H9 (cell line): ENCODE measurements at regions not wholly inside any gene's neighbourhood (a gene's known extent, or its start where the extent isn't known, plus 50 kb on each side); places are given as distances from the start of the nearest gene placed in this dataset.

Experiments
- DNase-seq: peaks from one replicate; pipeline ENCODE4 v3.0.0-alpha.2; 2017
- H2AFZ ChIP-seq: one replicate; pipeline ENCODE4 v1.6.1; 2013; ENCODE audit warnings: mild to moderate bottlenecking, low read length, control low read depth, moderate library complexity
- H2AK5ac ChIP-seq: 2 replicates; pipeline ENCODE4 v1.6.1; 2013; ENCODE audit warnings: low read length, control low read depth, mixed read lengths; ENCODE audit not compliant: insufficient read length
- H2BK120ac ChIP-seq: one replicate; pipeline ENCODE4 v1.6.1; 2013; ENCODE audit warnings: low read depth, mild to moderate bottlenecking, low read length, control low read depth, inconsistent platforms; ENCODE audit not compliant: poor library complexity, severe bottlenecking
- H2BK12ac ChIP-seq: 2 replicates; pipeline ENCODE4 v1.6.1; 2013; ENCODE audit warnings: low read length, control low read depth, mixed read lengths, low read depth; ENCODE audit not compliant: insufficient read length
- H2BK15ac ChIP-seq: 2 replicates; pipeline ENCODE4 v1.6.1; 2013; ENCODE audit warnings: low read depth, low read length, control low read depth
- H2BK20ac ChIP-seq: one replicate; pipeline ENCODE4 v1.6.1; 2013; ENCODE audit warnings: low read depth, mild to moderate bottlenecking, low read length, control low read depth, inconsistent platforms; ENCODE audit not compliant: poor library complexity, severe bottlenecking
- H2BK5ac ChIP-seq: 2 replicates; pipeline ENCODE4 v1.6.1; 2013; ENCODE audit warnings: low read length, control low read depth, mixed read lengths; ENCODE audit not compliant: insufficient read length
- H3K14ac ChIP-seq: 2 replicates; pipeline ENCODE4 v1.6.1; 2013; ENCODE audit warnings: low read length, control low read depth; ENCODE audit not compliant: insufficient read depth
- H3K18ac ChIP-seq: 2 replicates; pipeline ENCODE4 v1.6.1; 2013; ENCODE audit warnings: low read depth, mild to moderate bottlenecking, mixed read lengths, low read length, control low read depth; ENCODE audit not compliant: insufficient read length
- H3K23ac ChIP-seq: 2 replicates; pipeline ENCODE4 v1.6.1; 2013; ENCODE audit warnings: low read length, control low read depth, mixed read lengths, low read depth; ENCODE audit not compliant: insufficient read length
- H3K23me2 ChIP-seq: 2 replicates; pipeline ENCODE4 v1.6.1; 2013; ENCODE audit warnings: low read depth, mild to moderate bottlenecking, mixed read lengths, low read length, control low read depth; ENCODE audit not compliant: insufficient read length, poor library complexity, severe bottlenecking
- H3K27ac ChIP-seq: 2 replicates; pipeline ENCODE4 v1.5.1; 2013; ENCODE audit warnings: low read length, control low read depth, mixed read lengths, low read depth; ENCODE audit not compliant: insufficient read length
- H3K27me3 ChIP-seq: 2 replicates; pipeline ENCODE4 v1.6.1; 2013; ENCODE audit warnings: low read length, control low read depth, inconsistent platforms; ENCODE audit not compliant: insufficient read depth
- H3K4ac ChIP-seq: 2 replicates; pipeline ENCODE4 v1.6.1; 2013; ENCODE audit warnings: low read depth, mild to moderate bottlenecking, control low read depth, inconsistent platforms, low read length, moderate library complexity
- H3K4me1 ChIP-seq: 2 replicates; pipeline ENCODE4 v1.6.1; 2013; ENCODE audit warnings: low read length, control low read depth, inconsistent platforms; ENCODE audit not compliant: insufficient read depth
- H3K4me2 ChIP-seq: 2 replicates; pipeline ENCODE4 v1.6.1; 2013; ENCODE audit warnings: low read length, control low read depth, mixed read lengths; ENCODE audit not compliant: insufficient read length, insufficient read depth
- H3K56ac ChIP-seq: 2 replicates; pipeline ENCODE4 v1.6.1; 2013; ENCODE audit warnings: low read depth, mild to moderate bottlenecking, mixed read lengths, low read length, control low read depth; ENCODE audit not compliant: insufficient read length
- H3K79me1 ChIP-seq: 2 replicates; pipeline ENCODE4 v1.6.1; 2013; ENCODE audit warnings: low read depth, mild to moderate bottlenecking, moderate library complexity, low read length, control low read depth, inconsistent platforms; ENCODE audit not compliant: insufficient read depth, poor library complexity, severe bottlenecking
- H3K79me2 ChIP-seq: 2 replicates; pipeline ENCODE4 v1.6.1; 2013; ENCODE audit warnings: low read length, control low read depth, inconsistent platforms; ENCODE audit not compliant: insufficient read depth
- H3K9ac ChIP-seq: 2 replicates; pipeline ENCODE4 v1.6.1; 2013; ENCODE audit warnings: low read length, control low read depth, mixed read lengths; ENCODE audit not compliant: insufficient read length; ENCODE audit errors: extremely low read depth
- H3K9me3 ChIP-seq: one replicate; pipeline ENCODE4 v1.6.1; 2013; ENCODE audit warnings: low read depth, low read length, inconsistent platforms; ENCODE audit not compliant: control insufficient read depth
- H3T11ph ChIP-seq: one replicate; pipeline ENCODE4 v1.6.1; 2013; ENCODE audit warnings: mild to moderate bottlenecking, low read length, control low read depth, inconsistent platforms
- H4K20me1 ChIP-seq: one replicate; pipeline ENCODE4 v1.6.1; 2013; ENCODE audit not compliant: control insufficient read depth, insufficient read length, insufficient read depth
- H4K5ac ChIP-seq: 2 replicates; pipeline ENCODE4 v1.6.1; 2013; ENCODE audit warnings: low read depth, mild to moderate bottlenecking, mixed read lengths, low read length, control low read depth; ENCODE audit not compliant: insufficient read length
- H4K8ac ChIP-seq: replicated peaks from 2 replicates; pipeline ENCODE4 v1.6.1; 2013; ENCODE audit warnings: low read length, control low read depth, mixed read lengths, low read depth; ENCODE audit not compliant: insufficient read length
- H4K91ac ChIP-seq: 2 replicates; pipeline ENCODE4 v1.6.1; 2013; ENCODE audit warnings: low read depth, mild to moderate bottlenecking, moderate library complexity, mixed read lengths, low read length, control low read depth; ENCODE audit not compliant: insufficient read length
- H3K27ac Mint-ChIP-seq, 3 experiments: 2 replicates in 2 of 3; 3 replicates in 1 of 3; pipeline ENCODE4 v1.8.0; 2020 to 2021; ENCODE audit warnings: mixed read lengths in 3 of 3, mild to moderate bottlenecking in 1 of 3, moderate library complexity in 1 of 3
- H3K27me3 Mint-ChIP-seq: 2 replicates; pipeline ENCODE4 v1.8.0; 2021; ENCODE audit warnings: low read depth, mild to moderate bottlenecking, moderate library complexity, mixed read lengths
- H3K36me3 Mint-ChIP-seq, 3 experiments: 2 replicates in 2 of 3; 3 replicates in 1 of 3; pipeline ENCODE4 v1.8.0; 2020 to 2021; ENCODE audit warnings: low read depth in 3 of 3, mixed read lengths in 3 of 3; ENCODE audit not compliant: insufficient read depth in 1 of 3
- H3K4me1 Mint-ChIP-seq, 2 experiments: 2 replicates each; pipeline ENCODE4 v1.8.0; 2020; ENCODE audit warnings: mixed read lengths in 2 of 2
- H3K4me3 Mint-ChIP-seq, 2 experiments: 2 replicates in 1 of 2; 3 replicates in 1 of 2; pipeline ENCODE4 v1.8.0; 2020 to 2021; ENCODE audit warnings: mild to moderate bottlenecking in 2 of 2, mixed read lengths in 2 of 2, moderate library complexity in 1 of 2
- H3K9me3 Mint-ChIP-seq, 2 experiments: 2 replicates in 1 of 2; 3 replicates in 1 of 2; pipeline ENCODE4 v1.8.0; 2020; ENCODE audit warnings: mild to moderate bottlenecking in 2 of 2, mixed read lengths in 2 of 2, moderate library complexity in 1 of 2
- WGBS: extraction: QIAGEN DNeasy Blood & Tissue Kit; methylation state at CpG from one replicate; pipeline ENCODE4 v1.1.7; 2013; ENCODE audit warnings: missing lambda C conversion rate, low lambda C conversion rate, mixed read lengths; ENCODE audit not compliant: insufficient read length; ENCODE audit errors: extremely low coverage; 5-methylcytosine and 5-hydroxymethylcytosine counted together
- TF ChIP-seq, protein P1 (sequence below): fragments of 200-600 bp; sonication (generic); conservative IDR thresholded peaks from 3 replicates; pipeline ENCODE4 v1.8.0; 2021; ENCODE audit warnings: antibody characterized with exemption, mild to moderate bottlenecking

DNA sequence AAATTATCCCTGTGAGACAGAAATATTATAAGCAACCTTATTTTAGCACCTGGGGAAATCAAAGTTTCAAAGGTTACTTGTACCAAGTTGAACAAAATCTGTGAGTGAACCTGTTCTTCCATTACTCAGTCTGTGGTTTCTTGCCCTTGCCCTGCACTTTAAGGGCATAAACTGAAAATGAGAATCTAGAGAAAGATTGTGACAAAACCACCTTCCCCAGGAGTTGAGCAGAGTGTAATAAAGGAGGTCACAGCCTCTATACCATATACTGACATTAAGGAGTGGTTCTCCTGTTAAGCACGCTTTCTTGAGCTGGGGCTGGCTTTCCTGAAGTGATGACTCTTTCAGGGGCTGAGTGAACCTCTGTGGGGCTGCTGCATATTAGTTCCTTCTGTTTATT, 143.4 kb downstream of the PDCD6IP start:
- Histone ChIP-seq H2BK5ac (no peak overlapping the region), H3K56ac (no peak overlapping the region), H3K9me3 (no peaks in the 10 kb centered on the region), H3K14ac (no peak overlapping the region), H2AK5ac (no peak overlapping the region), H3K27ac (no peak overlapping the region), H3T11ph (no peak overlapping the region), H3K4ac (no peak overlapping the region), H3K18ac (no peak overlapping the region), H4K91ac (no peak overlapping the region), H4K20me1 (no peaks in the 10 kb centered on the region), H2AFZ (no peak overlapping the region), H3K27me3 (no peaks in the 10 kb centered on the region), H3K79me2 (no peaks in the 10 kb centered on the region), H3K23ac (no peak overlapping the region), H4K5ac (no peak overlapping the region), H2BK120ac (no peak overlapping the region), H3K23me2 (no peaks in the 10 kb centered on the region), H3K79me1 (no peaks in the 10 kb centered on the region), H2BK15ac (no peak overlapping the region), H3K4me2 (no peak overlapping the region), H2BK20ac (no peak overlapping the region), H3K9ac (no peak overlapping the region), H2BK12ac (no peak overlapping the region), H4K8ac (no peak overlapping the region), H3K4me1 (no peaks in the 10 kb centered on the region)
- Mint-ChIP-seq H3K4me1 (peaks cover 5 to 11% of the 10 kb centered on the region in 2 experiments), H3K36me3 (no peaks in the 10 kb centered on the region), H3K4me3 (no peak overlapping the region), H3K9me3 (no peaks in the 10 kb centered on the region), H3K27ac (no peak overlapping the region), H3K27me3 (no peaks in the 10 kb centered on the region)
- DNase-seq = no peak
- WGBS = no CpG with 5 or more reads among the region's 1 CpG
- TF ChIP-seq, protein P1, sequence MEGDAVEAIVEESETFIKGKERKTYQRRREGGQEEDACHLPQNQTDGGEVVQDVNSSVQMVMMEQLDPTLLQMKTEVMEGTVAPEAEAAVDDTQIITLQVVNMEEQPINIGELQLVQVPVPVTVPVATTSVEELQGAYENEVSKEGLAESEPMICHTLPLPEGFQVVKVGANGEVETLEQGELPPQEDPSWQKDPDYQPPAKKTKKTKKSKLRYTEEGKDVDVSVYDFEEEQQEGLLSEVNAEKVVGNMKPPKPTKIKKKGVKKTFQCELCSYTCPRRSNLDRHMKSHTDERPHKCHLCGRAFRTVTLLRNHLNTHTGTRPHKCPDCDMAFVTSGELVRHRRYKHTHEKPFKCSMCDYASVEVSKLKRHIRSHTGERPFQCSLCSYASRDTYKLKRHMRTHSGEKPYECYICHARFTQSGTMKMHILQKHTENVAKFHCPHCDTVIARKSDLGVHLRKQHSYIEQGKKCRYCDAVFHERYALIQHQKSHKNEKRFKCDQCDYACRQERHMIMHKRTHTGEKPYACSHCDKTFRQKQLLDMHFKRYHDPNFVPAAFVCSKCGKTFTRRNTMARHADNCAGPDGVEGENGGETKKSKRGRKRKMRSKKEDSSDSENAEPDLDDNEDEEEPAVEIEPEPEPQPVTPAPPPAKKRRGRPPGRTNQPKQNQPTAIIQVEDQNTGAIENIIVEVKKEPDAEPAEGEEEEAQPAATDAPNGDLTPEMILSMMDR = no peak
